OCI-LY3 (cell line): ENCODE measurements at regions not wholly inside any gene's neighbourhood (a gene's known extent, or its start where the extent isn't known, plus 50 kb on each side); places are given as distances from the start of the nearest gene placed in this dataset.

ENCODE experiments used
- H2AFZ ChIP-seq: fragments of 200-600, 300-600 bp; shearing (Covaris generic); 2 replicates; pipeline ENCODE4 v1.6.0; 2014; ENCODE audit warnings: antibody characterized with exemption, low read depth, low read length
- H3K27ac ChIP-seq: fragments of 200-600, 300-600 bp; sonication (generic); 2 replicates; pipeline ENCODE4 v1.5.1; 2014; ENCODE audit warnings: mild to moderate bottlenecking, low read length, moderate library complexity, mixed read lengths
- H3K27me3 ChIP-seq: fragments of 200-600, 300-600 bp; sonication (generic); 2 replicates; pipeline ENCODE4 v1.6.1; 2014; ENCODE audit warnings: low read depth, low read length, mixed read lengths
- H3K36me3 ChIP-seq: fragments of 200-600, 300-600 bp; sonication (generic); replicated peaks from 2 replicates; pipeline ENCODE3; 2014; ENCODE audit warnings: low read depth, low read length, mixed read lengths
- H3K4me1 ChIP-seq: fragments of 300-600, 200-600 bp; sonication (generic); 2 replicates; pipeline ENCODE4 v1.6.1; 2014; ENCODE audit warnings: low read length, mixed read lengths
- H3K4me2 ChIP-seq: fragments of 200-600, 300-600 bp; sonication (generic); 2 replicates; pipeline ENCODE4 v1.6.1; 2014; ENCODE audit warnings: low read length, mixed read lengths
- H3K4me3 ChIP-seq: fragments of 300-600, 200-600 bp; sonication (generic); 2 replicates; pipeline ENCODE4 v1.5.1; 2014; ENCODE audit warnings: antibody characterized with exemption, mild to moderate bottlenecking, low read length, moderate library complexity
- H3K79me2 ChIP-seq: fragments of 300-600, 200-600 bp; shearing (Covaris generic); 2 replicates; pipeline ENCODE4 v1.6.1; 2014; ENCODE audit warnings: mild to moderate bottlenecking, low read length, mixed read lengths
- H3K9ac ChIP-seq: fragments of 300-600, 200-600 bp; shearing (Covaris generic); 2 replicates; pipeline ENCODE4 v1.6.0; 2014; ENCODE audit warnings: mild to moderate bottlenecking, low read length, moderate library complexity
- H3K9me3 ChIP-seq: fragments of 200-600, 300-600 bp; shearing (Covaris generic); 2 replicates; pipeline ENCODE4 v1.6.1; 2014; ENCODE audit warnings: low read length, mixed read lengths; ENCODE audit not compliant: insufficient read depth
- H4K20me1 ChIP-seq: fragments of 200-600, 300-600 bp; sonication (generic); 2 replicates; pipeline ENCODE4 v1.6.1; 2016; ENCODE audit warnings: low read length, mixed read lengths; ENCODE audit not compliant: insufficient read depth
- CTCF ChIP-seq: fragments of 200-600, 300-600 bp; sonication (generic); IDR thresholded peaks from 2 replicates; pipeline ENCODE4 v1.5.1; 2014; ENCODE audit warnings: antibody characterized with exemption, low read length, low read depth
- EZH2phosphoT487 ChIP-seq: fragments of 200-600 bp; shearing (Covaris generic); IDR thresholded peaks from 2 replicates; pipeline ENCODE4 v1.6.1; 2018; ENCODE audit warnings: antibody characterized with exemption, mixed run types, low read depth

GRCh38 chr1:82724246-82724645 is 923.5 kb downstream of the ADGRL2 start:
- no peaks in the 10 kb centered on the region for H3K36me3 ChIP-seq
- H3K79me2 ChIP-seq: no peaks in the 10 kb centered on the region
- H3K4me3 ChIP-seq: no peak overlapping the region
- no peaks in the 10 kb centered on the region for H3K9me3 ChIP-seq
- no peak overlapping the region for H3K9ac ChIP-seq
- no peak overlapping the region for H2AFZ ChIP-seq
- no peak overlapping the region for H3K27ac ChIP-seq
- H3K4me2 ChIP-seq: no peak overlapping the region
- no peaks in the 10 kb centered on the region for H3K4me1 ChIP-seq
- H4K20me1 ChIP-seq: no peaks in the 10 kb centered on the region
- TF ChIP-seq CTCF: no peak
- no peak for TF ChIP-seq EZH2phosphoT487
- no peaks in the 10 kb centered on the region for H3K27me3 ChIP-seq

- Histone ChIP-seq H3K4me2 (no peak overlapping the region), H3K9me3 (no peaks in the 10 kb centered on the region), H3K9ac (no peak overlapping the region), H4K20me1 (no peaks in the 10 kb centered on the region), H3K79me2 (no peaks in the 10 kb centered on the region), H3K4me3 (no peak overlapping the region), H3K27ac (no peak overlapping the region), H3K27me3 (no peaks in the 10 kb centered on the region), H2AFZ (no peak overlapping the region), H3K4me1 (no peaks in the 10 kb centered on the region), H3K36me3 (no peaks in the 10 kb centered on the region)
- TF ChIP-seq EZH2phosphoT487 (no peak), CTCF (no peak)
Observed at GRCh38 chr1:82722608-82723007, 921.9 kb downstream of the ADGRL2 start.

GRCh38 chr1:82721702-82722101 is 921.0 kb downstream of the ADGRL2 start:
- Histone ChIP-seq H3K79me2 (no peaks in the 10 kb centered on the region), H3K9me3 (no peaks in the 10 kb centered on the region), H2AFZ (no peak overlapping the region), H4K20me1 (no peaks in the 10 kb centered on the region), H3K9ac (no peak overlapping the region), H3K27me3 (no peaks in the 10 kb centered on the region), H3K27ac (no peak overlapping the region), H3K4me1 (no peaks in the 10 kb centered on the region), H3K4me3 (no peak overlapping the region), H3K4me2 (no peak overlapping the region), H3K36me3 (no peaks in the 10 kb centered on the region)
- TF ChIP-seq CTCF (no peak), EZH2phosphoT487 (no peak)

- Histone ChIP-seq H2AFZ (no peak overlapping the region), H3K9me3 (no peaks in the 10 kb centered on the region), H3K4me2 (no peak overlapping the region), H3K27me3 (no peaks in the 10 kb centered on the region), H3K79me2 (no peaks in the 10 kb centered on the region), H3K4me3 (no peak overlapping the region), H3K9ac (no peak overlapping the region), H4K20me1 (no peaks in the 10 kb centered on the region), H3K4me1 (no peaks in the 10 kb centered on the region), H3K36me3 (no peaks in the 10 kb centered on the region), H3K27ac (no peak overlapping the region)
- TF ChIP-seq CTCF (no peak), EZH2phosphoT487 (no peak)
Observed at GRCh38 chr1:82718719-82719419, 918.1 kb downstream of the ADGRL2 start.
